Ascending aorta (tissue), 2 donors: ENCODE measurements at regions not wholly inside any gene's neighbourhood (a gene's known extent, or its start where the extent isn't known, plus 50 kb on each side); places are given as distances from the start of the nearest gene placed in this dataset.
"Not testable (repeated sequence)": the region's sequence is repeated elsewhere in the genome, so short reads cannot be mapped to it uniquely, and the experiment has no call there.

Experiments
- DNase-seq, 2 donors: peaks; one replicate each; pipeline ENCODE4 v3.0.0-alpha.2; 2019; ENCODE audit warnings: low spot score in 2 of 2
- H3K27ac ChIP-seq, 2 donors: fragments of 200-600 bp; sonication (generic); one replicate each; pipeline ENCODE4 v1.5.1; 2016 to 2017; ENCODE audit warnings: mild to moderate bottlenecking in 1 of 2
- H3K27me3 ChIP-seq: fragments of 200-600 bp; sonication (generic); one replicate; pipeline ENCODE4 v1.5.1; 2017
- H3K36me3 ChIP-seq, 2 donors: fragments of 200-600 bp; sonication (generic); one replicate each; pipeline ENCODE4 v1.5.1; 2016
- H3K4me1 ChIP-seq, 2 donors: fragments of 200-600 bp; sonication (generic); one replicate each; pipeline ENCODE4 v1.5.1; 2016 to 2017; ENCODE audit warnings: mild to moderate bottlenecking in 1 of 2
- H3K4me3 ChIP-seq, 2 donors: fragments of 200-600 bp; sonication (generic); one replicate each; pipeline ENCODE4 v1.5.1; 2016 to 2017; ENCODE audit warnings: mild to moderate bottlenecking in 1 of 2
- H3K9me3 ChIP-seq, 2 donors: fragments of 200-600 bp; sonication (generic); one replicate each; pipeline ENCODE4 v1.5.1; 2016
- intact Hi-C: fragments of 100-400 bp; cut with DNase I; formaldehyde crosslinking; loops from one replicate; pipeline ENCODE4 v1.15.1; 2023
- TF ChIP-seq, protein P1 (sequence below), 3 experiments: fragments of 200-600 bp in 2 of 3; fragments of 450-650 bp in 1 of 3; sonication (generic) in 2 of 3; IDR thresholded peaks; one replicate each; pipeline ENCODE4 v1.5.1; 2016 to 2019; ENCODE audit warnings: antibody characterized with exemption in 3 of 3, mild to moderate bottlenecking in 1 of 3, moderate library complexity in 1 of 3

DNA sequence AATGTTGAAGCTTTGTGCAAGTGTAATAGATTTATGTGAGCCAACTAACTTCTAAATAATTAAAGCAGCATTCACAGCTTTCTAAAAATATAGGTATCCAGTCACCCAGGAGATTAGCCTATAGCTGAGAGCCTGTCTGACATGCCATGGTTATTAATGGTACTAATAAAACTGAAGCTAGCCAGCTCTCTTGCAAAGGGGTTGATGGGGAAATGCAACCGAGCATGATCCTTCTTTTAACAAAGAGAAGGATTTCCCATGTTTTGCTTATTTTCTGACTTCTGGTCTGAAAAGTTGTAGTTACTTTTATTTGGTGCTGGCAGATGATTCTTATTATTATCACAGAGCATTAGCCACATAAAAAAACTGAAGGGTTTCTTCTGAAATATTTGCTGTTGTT, 488.7 kb upstream of the CYLC2 start:
- H3K4me1 ChIP-seq = no peaks in the 10 kb centered on the region
- H3K27ac ChIP-seq = no peak overlapping the region
- no peaks in the 10 kb centered on the region for H3K36me3 ChIP-seq
- H3K27me3 ChIP-seq = no peaks in the 10 kb centered on the region
- H3K4me3 ChIP-seq = no peak overlapping the region
- DNase-seq = no peak
- intact Hi-C loops = no loop called here
- H3K9me3 ChIP-seq = no peaks in the 10 kb centered on the region
- TF ChIP-seq, protein P1, sequence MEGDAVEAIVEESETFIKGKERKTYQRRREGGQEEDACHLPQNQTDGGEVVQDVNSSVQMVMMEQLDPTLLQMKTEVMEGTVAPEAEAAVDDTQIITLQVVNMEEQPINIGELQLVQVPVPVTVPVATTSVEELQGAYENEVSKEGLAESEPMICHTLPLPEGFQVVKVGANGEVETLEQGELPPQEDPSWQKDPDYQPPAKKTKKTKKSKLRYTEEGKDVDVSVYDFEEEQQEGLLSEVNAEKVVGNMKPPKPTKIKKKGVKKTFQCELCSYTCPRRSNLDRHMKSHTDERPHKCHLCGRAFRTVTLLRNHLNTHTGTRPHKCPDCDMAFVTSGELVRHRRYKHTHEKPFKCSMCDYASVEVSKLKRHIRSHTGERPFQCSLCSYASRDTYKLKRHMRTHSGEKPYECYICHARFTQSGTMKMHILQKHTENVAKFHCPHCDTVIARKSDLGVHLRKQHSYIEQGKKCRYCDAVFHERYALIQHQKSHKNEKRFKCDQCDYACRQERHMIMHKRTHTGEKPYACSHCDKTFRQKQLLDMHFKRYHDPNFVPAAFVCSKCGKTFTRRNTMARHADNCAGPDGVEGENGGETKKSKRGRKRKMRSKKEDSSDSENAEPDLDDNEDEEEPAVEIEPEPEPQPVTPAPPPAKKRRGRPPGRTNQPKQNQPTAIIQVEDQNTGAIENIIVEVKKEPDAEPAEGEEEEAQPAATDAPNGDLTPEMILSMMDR (IDR thresholded peaks at IDR 0.05) = no peak

DNA sequence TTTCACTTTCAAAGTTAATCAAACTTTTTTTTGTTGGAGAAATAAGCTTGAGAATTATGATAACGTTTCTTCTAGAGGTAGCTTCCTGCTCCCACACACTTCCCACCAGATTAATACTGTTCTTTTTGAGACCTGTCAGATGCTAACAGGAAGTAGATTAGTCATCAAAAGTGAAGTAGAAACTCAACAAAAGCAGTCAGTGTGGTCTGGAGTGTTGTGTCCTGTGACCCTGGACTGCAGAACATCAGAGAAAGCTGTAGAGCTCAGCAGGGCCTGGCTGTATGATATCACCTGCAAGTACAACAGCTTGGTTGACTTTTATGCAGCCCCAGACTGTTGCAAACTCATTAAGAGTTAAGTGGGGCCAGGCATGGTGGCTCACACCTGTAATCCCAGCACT, 495.7 kb upstream of the CYLC2 start:
- Histone ChIP-seq H3K4me1 (no peaks in the 10 kb centered on the region), H3K27me3 (no peaks in the 10 kb centered on the region), H3K27ac (no peak overlapping the region), H3K36me3 (no peaks in the 10 kb centered on the region), H3K9me3 (no peaks in the 10 kb centered on the region), H3K4me3 (no peak overlapping the region)
- intact Hi-C loops = no loop called here
- TF ChIP-seq, protein P1 (IDR thresholded peaks at IDR 0.05) = no peak
- no peak for DNase-seq

DNA sequence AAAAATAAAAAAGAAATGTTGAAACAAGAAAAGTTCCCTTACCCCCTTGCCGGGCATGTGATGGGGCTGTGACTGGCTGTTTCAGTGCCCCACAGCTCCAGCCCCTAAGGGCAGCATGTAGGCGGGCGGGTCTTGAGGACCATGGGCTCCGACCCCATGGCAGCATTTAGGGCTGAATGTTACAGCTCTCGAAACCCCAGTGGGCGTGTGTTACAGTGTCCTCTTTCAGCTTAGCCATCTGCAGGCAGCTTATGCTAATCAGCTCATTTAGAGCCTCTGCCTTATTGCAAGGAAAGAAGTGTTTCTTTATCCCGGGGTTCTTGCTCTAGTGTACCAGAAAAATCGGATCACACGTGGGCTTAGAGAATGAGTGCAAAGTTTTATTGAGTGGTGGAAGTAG, 497.4 kb upstream of the CYLC2 start:
- TF ChIP-seq, protein P1 (IDR thresholded peaks at IDR 0.05) = no peak
- intact Hi-C loops = no loop called here

DNA sequence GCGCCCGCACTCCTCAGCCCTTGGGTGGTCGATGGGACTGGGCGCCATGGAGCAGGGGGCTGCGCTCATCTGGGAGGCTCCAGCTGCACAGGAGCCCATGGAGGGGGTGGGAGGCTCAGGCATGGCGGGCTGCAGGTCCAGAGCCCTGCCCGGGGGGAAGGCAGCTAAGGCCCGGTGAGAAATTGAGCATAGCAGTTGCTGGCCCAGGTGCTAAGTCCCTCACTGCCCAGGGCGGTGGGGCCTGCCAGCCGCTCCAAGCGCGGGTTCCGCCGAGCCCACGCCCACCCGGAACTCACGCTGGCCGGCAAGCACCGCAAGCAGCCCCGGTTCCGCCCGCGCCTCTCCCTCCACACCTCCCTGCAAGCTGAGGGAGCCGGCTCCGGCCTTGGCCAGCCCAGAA, 508.2 kb upstream of the CYLC2 start:
- H3K9me3 ChIP-seq, intact Hi-C loops: not testable (repeated sequence)

More for the DNA sequence above, 497.4 kb upstream of the CYLC2 start:
- H3K27me3 ChIP-seq = no peaks in the 10 kb centered on the region
- H3K4me3 ChIP-seq = no peak overlapping the region
- DNase-seq = no peak
- H3K27ac ChIP-seq = no peak overlapping the region
- H3K9me3 ChIP-seq = no peaks in the 10 kb centered on the region
- no peaks in the 10 kb centered on the region for H3K4me1 ChIP-seq
- H3K36me3 ChIP-seq = no peaks in the 10 kb centered on the region

DNA sequence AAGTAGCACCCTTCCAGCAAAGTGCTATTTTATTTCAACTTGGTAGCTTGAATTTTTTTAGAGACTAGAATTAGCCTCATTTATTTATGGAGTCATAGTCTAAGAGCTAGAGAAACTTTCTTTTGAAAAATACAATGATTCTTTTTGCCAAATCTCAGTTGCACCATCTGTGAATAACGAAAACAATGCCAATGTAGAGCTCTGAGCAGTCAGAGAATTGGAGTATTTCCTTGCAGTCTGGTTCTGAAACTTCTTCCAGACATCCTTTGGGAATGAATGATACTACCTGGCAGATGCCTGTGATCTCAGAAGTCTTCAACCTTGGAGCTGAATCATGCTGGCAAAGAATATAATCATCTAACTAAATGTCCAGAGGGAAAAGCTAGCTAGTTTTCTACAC, 511.5 kb upstream of the CYLC2 start:
- DNase-seq = no peak

More for the DNA sequence above, 508.2 kb upstream of the CYLC2 start:
- not testable (repeated sequence) for H3K36me3 ChIP-seq, H3K27me3 ChIP-seq, H3K27ac ChIP-seq, H3K4me1 ChIP-seq, H3K4me3 ChIP-seq, DNase-seq

DNA sequence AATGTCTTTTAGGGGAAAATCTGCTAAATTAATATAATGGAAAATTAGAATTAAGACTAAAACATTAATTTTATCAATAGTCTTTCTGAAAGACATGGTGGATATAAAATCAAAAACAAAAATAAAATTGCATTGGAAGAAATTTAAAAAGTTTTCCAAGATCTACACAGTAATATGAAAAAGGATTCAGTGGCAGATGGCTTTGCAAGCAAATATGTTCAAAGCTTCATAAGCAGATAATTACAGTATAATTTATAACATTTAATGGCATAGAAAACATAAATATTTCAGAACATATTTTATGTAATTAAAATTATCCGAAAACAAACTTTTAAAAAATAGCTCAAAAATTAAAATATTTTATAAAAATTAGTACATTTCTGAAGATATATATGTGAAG, 512.4 kb upstream of the CYLC2 start:
- H3K36me3 ChIP-seq = no peaks in the 10 kb centered on the region
- intact Hi-C loops = no loop called here
- no peaks in the 10 kb centered on the region for H3K27me3 ChIP-seq
- H3K9me3 ChIP-seq = no peaks in the 10 kb centered on the region
- no peaks in the 10 kb centered on the region for H3K4me1 ChIP-seq
- TF ChIP-seq, protein P1 (IDR thresholded peaks at IDR 0.05) = no peak
- H3K27ac ChIP-seq = no peak overlapping the region
- no peak overlapping the region for H3K4me3 ChIP-seq
- DNase-seq = no peak

More for the DNA sequence above, 511.5 kb upstream of the CYLC2 start:
- Histone ChIP-seq H3K36me3 (no peaks in the 10 kb centered on the region), H3K4me3 (no peak overlapping the region), H3K27ac (no peak overlapping the region), H3K27me3 (no peaks in the 10 kb centered on the region), H3K9me3 (no peaks in the 10 kb centered on the region), H3K4me1 (no peaks in the 10 kb centered on the region)
- intact Hi-C loops = no loop called here
- TF ChIP-seq, protein P1 (IDR thresholded peaks at IDR 0.05) = no peak
